NCI-H524 (cell line): ENCODE measurements at regions not wholly inside any gene's neighbourhood (a gene's known extent, or its start where the extent isn't known, plus 50 kb on each side); places are given as distances from the start of the nearest gene placed in this dataset.
"Not testable (repeated sequence)": the region's sequence is repeated elsewhere in the genome, so short reads cannot be mapped to it uniquely, and the experiment has no call there.

Experiments used
- DNase-seq, 2 experiments: peaks; one replicate each; lab custom pipeline; 2025; lab: John Stamatoyannopoulos, UW

DNA sequence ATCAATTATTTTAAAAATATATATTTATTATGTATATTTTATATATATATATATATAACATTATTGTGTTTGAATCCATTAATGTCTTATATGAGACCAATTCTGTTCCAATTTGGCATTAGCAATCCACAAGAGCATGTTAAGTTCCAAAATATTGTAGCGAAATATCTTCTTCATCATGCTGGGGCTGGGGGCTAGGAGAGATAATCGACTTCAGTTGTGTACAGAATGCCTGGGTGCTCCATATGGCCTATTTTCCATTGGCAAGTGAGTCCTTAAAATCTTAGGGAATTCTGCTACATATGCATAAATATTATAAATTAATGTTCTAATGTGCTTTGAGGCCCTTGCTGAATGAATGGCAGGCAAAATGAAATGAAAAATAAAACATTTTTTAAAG, 117.7 kb downstream of the PCDH7 start:
- DNase-seq: no peak

DNA sequence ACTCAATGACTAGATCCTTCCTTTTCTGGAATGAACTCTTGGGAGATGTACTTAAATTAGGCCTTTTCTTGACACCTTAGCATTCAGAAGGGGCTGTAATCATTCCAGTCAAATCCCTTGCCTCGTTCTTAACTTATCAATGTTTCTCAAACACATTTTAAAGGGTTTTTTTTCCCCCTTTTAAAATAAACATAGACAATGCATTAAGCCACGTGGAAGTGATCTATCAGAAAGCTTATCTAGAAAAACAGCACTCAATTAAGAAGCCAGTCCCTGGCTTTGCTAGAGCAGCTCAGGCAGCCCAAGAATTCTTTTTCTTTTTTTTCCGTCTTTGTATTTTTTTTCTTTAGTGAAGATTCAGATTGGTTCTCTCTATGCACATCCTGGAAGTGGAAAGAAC, 118.2 kb downstream of the PCDH7 start:
- no peak for DNase-seq

DNA sequence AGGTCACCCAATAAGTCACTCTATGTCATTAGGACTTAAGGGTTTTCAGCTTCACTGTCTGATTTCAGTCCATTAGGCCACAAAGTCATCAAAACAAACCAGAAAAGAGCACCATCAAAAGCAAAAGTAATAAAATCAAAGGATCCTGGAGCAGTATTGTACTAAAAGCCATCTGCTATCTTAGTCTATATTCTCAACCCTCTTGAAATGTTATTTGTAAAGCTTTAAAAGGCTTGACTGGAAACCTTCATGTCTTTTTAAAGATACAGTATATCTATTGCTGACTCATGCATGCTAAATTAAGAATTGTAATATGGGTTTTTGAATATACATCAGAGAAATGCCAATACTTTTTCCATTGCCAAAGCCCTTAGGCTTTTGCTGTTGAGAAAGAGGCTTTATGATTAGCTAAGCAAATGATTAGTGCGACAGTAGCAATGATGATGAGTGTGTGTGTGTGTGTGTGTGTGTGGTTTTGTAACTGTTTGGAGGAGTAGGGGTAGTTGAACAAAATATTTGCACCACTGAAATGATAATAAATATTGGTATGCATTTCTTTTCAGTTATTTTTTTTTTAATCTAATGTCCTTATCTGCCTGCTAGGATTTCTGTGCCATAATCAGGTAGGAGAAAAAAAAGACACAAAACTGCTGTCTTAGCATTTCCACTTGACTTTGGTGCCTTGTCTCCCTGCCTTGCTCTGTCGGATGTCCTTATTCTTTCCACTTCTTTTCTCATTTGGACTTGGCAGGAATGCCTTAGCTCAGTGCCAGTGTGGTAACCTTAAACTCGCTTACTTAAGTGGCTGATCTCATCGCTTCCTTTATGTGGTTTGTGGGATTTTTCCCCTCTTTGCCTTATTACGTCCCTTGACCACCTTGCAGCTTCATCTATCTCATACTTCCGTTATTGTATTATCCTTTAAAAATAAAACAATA, 119.7 kb downstream of the PCDH7 start:
- DNase-seq: no peak

DNA sequence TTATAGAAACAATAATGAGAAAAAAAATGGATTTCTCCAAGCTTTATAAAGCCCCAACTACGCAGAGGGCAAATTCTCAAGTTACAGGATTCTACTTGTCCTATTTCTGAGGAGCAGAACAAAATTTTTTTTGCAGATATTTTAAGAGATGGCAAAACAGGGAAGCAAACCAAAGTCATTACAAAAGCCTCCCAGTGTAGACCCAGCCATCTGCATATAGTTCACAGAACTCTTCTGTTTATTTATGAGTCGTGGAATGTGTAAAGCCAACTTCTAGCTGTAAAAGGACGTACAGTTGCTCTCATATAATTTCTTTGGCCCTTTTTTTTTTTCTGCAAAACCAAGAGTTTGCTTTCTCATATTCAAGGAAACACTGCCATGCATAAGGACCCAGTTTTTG, 120.4 kb downstream of the PCDH7 start:
- no peak for DNase-seq

DNA sequence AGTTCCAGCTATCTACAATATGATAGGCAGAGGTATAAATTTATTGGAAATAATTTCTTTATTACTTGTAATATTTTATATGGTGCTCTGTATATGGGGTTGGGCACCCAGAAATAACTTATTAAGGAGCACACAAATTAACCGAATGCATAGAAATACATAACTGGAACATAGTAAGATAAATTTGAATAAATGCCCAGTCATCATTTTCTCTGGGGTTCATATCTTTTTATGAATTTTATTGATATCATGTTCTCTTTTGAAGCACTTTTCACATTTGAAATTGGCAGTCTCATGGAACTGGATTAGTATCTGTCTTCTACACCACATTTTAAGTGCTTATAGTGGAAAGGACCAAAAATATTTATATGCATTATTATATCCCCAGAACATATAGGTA, 122.0 kb downstream of the PCDH7 start:
- DNase-seq: no peak

DNA sequence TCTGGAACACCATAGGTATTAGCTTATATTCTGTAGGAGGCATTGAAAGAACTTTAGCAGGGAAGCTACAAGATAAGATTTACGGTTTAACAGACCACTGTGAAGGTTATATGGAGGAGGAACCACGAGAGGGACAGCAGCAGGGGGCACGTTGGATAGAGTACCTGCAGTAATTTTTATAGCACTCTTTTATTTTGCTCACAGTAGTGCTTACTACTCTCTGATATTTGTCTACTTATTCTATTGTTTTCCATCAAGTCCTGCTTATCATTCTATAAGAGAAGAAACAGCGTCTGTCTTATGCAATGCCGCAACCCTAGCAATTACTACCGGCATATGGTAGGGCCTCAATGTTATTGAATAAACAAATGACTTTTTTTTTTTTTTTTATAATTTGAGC, 122.5 kb downstream of the PCDH7 start:
- no peak for DNase-seq

DNA sequence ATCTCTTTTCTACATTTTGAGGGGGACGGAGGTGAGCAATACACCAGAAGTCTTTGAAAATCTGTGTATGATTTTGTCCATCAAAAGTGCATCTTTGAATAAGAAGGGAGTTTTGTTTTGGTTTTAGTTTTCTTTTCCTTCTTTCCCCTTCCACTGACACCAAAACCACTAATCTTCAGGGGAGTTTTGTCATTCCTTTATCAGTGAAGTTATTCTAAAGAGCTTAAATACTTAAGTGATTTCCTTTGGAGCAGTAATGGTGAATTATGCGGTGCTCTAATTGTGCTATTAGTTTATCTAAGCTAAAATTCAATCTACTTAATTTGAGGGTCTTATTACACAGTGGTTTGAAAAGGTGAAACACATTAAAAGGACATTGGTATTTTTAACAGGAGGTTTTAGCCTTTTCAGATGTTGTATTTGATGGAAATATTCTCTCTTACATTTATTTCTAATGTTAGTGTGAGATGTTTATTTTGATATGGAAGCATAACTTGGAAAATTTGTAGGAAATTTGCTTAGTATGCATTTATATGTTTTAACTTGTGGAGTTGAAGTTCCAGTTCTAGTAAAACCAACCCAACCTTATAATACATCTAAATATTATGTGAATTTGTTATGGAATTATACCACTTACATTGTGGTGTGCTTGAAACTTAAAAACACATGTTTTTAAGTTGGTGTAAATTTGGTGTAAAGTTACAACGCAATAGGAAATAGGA, 124.9 kb downstream of the PCDH7 start:
- no peak for DNase-seq

DNA sequence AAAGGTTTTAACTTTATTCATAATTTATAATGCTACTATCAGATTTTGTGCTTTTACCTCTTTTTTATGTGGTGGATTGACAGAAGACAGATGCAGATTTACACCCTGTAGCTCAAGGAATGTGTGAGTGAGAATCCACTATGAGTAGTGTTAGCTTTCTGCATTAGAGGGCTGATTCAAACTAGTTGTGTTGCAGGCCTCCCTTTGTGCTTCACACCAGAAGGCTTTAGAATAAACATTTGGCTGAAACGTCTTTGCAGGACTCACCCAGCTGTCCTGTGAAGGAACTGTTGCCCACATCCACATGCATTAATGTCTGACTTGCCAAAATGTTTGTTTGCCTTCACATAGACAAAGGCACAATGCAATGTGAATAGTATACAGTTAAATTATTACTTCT, 127.0 kb downstream of the PCDH7 start:
- DNase-seq: no peak

DNA sequence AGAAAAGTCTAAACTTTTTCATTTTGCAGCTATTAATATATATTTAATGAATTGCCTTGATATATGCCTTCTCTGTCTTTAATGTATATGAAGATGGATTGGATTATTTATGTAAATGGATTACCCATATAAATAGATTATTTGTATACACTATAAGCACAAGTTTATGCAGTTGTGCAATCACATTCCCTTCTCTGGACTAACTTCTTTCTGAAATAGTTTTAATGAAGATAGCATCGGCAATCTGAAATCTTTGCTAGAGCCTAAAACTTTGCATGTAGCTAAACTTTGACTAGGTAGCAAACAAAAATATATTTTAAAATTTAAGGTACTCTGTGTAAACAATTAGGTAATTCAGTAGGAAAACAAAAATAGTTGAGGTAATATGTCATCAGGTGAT, 127.8 kb downstream of the PCDH7 start:
- DNase-seq: no peak

DNA sequence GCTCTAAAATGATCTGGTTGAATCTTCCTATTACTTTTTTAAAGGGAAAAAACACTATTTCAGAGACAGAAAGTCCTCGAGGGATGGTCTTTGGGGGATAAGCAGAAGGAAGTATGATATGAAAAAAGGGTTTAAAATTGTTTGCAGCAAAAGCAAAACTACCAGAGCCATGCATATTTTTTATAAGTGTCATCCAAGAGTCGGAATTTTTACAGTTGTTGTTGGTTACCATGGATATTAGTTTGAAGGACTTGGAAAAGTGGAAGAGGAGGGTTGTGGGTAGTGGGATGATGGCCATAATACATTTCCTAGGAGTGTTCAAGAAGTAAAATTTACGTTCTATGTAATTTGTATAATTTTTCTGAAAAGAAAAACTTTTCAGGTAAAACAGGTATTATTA, 134.4 kb downstream of the PCDH7 start:
- no peak for DNase-seq

DNA sequence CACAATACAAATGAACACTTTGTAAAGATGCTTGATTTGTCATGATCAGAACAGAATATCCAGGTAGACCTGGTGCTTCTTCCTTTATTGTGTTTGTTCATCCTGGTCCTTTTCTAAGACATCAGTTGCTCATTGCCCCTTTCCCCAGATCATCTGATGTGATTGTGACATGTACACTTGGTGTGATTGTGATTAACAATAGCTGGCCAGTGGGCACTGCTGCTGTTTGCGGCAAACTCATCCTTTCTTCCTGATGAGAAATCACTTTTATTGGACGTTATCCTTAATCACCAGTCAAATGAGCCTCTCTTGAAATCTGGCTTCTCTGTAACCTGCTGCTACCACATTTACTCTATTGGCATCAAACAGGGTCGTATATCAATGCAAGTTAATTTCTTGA, 135.1 kb downstream of the PCDH7 start:
- no peak for DNase-seq

DNA sequence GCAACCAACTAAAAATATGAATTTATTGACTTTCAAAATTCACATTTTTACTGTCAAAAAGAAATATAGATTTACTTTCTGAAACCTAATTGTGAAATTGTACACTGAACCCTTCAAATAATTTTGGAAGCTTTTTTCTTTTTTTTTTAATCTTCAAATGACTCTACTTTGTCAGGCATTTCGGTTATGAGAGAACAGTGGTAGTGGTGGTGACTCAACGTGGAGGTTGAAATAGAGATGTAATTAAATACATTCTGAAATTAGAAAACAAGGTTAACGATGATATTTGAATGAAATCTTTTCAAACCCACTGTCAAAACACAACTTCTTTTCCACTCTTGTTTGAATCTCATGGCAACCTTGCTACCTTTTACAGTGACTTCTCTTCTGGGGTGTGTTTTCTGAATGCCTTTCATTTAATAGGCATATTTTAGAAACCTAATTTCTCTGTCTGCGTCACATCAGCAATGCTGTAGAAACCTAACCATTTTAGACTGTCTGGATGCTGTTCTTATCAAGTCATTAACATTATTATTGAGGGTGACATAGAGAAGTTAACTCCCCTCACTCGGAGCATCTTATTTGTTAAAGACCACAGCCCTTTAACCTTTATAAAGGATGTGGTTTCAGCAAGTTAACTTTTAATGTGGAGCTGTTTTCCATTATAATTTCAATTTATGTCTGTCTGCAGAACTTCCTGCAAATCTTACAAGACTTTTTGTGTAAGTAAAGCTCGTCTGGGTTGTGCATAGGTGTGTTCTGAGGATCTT, 136.8 kb downstream of the PCDH7 start:
- DNase-seq: no peak

DNA sequence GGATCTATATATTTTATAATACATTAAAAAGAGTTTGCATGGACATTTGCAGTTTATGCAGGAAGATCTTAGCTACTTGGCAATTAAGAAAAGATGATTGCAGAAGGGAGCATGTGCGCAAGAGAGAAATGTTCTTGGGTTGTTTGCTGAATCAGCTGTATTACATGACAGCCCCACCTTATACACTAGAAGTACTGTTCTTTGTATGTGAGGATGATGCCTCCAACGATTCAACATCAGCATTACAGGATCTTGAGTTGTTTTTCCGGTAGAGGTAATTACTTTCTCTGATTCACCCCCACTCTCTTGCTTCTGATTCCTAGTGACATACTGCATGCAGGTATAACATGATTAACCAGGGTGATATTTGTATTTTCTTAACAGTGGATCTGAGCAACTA, 140.8 kb downstream of the PCDH7 start:
- no peak for DNase-seq

DNA sequence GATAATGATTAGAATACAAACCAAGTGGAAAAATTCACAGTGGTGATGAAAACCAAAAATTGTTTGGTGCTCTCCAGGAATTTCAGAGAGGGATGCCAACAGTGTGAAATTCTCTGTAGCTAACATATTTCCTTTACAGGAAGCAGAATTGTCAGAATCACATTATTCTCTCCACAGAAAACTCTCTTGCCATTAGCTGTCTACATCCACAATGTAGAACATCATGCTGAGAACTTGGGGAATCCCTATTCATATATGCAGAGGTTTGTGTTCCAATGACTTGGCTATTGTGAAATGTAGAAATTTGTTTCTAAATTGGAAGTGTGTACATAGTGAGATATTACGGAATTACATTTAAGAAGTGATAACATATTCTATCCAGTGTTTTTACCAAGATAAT, 142.0 kb downstream of the PCDH7 start:
- no peak for DNase-seq

DNA sequence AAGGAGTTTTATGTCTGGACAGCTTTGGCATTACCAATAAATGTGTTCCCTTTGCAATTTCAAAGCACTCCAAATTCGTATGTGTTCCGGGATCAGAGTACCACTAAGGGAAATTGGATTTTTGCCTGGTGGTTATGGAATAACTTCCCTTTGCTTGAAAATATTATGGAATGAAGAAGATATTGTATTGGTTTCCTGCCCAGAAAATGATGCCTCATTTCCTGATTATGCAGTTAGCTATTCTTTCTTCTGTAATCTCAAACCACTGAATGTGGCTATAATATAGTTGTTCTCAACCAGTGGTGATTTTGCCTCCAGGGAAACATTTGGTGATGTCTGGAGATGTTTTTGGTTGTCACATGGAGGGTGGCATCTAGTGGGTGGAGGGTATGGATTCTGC, 142.9 kb downstream of the PCDH7 start:
- no peak for DNase-seq

DNA sequence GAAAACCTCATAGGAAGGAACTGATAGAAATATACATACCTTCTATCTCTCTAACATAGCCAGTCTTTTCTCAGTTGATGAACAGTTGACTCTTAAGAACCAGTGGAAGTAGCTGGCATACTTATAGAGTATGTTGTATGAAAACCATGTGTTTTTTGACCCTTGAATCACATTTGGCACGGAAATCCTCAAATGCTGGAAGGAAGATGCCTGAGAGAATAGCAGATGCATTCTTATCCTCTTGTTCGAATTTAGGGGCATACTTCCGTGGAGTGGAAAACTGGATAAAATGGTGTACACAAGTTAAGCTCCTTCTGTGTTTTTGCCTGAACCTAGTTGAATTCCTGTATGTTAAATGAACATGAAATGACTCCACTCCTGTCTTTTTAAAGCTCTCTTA, 145.5 kb downstream of the PCDH7 start:
- DNase-seq: no peak

DNA sequence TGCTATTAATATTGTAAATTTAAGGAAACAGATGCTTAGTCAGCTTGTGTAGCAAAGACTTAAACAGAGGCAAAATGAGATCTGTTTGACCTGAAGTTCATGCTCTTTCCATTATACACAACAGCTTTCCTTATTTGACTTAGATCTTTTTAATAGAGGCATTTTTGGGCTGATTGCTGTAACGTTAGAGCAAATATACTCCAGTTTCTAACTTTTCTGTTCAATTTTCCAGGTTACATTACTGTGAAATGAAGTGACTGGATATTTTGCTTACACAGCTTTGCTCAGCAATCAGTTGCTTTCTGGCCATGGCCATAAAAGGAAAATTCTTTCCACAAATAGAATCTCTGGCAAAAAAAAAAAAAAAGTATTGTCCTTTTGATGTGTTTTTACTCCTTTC, 146.2 kb downstream of the PCDH7 start:
- DNase-seq: no peak

DNA sequence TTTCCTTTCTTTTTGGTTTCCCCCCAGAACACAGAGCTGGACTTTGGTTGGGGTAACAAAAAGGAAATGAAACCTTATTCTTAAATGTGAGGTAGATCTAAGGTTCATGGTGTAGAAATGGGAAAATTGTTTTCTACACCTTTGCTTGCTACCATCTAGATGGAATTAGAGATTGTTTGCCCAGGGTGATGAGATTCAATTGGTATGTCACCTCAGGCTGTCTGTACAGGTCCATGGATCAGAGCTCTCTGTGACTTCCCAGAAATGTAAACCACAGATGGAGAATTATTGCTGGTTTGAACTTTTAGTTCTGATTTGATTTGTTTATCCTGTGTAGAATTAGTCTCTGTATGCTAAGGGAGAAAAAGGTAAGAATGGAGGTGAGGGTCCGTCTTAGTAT, 146.7 kb downstream of the PCDH7 start:
- DNase-seq: no peak

DNA sequence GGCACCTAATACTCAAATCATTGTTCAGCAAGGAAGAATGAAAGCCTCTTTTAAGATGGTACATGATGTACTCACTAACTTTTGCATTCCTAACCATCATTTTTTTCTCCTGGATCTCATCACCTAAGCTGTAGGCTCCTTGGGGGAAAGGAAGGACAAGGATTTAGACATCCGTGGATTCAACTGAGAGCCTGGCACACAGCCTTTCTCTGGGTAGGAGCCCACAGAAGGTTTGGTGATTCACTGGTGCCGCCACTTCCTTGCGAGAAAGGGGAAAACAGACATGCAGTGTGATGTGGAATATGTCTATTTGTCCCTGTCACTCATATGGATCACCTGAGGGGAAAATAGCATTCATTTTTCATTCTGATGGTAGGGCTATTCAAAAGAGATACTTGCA, 147.3 kb downstream of the PCDH7 start:
- DNase-seq: no peak

DNA sequence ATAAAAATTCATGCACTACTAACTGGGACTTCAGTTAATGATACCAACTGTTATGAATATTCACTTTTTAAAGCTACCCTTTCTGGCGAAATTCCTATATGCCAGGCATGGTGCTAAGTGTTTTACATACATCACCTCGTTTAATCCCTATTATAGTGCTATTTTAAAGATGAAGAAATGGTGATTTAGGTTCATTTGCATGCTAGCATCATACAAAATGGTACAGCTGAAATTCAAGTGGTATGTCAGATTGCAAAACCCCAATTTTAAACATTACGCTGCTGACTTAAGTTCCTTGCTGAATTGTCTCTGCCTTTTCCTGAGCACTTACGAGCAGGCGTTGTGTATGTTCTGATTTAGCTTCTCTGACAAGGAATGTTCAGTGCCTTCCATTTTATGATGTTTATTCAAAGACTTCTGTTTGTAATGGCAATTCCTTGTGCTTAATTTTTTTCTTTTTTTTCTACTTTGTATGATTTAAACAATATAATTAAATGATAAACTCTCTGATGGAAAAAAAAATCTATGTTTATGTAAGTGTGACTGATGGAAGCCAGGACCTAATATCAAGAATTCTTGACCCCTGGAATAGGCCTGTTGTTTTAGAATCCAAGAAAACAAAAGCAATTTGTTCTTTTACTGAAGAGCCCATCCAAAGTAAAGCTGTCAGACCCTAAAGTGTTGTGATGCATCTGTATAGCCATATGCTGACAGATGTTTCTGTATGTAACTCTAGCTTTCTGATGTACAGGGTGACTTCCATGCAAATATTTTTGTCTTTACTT, 148.1 kb downstream of the PCDH7 start:
- DNase-seq: peak; percentile 33 to 77

DNA sequence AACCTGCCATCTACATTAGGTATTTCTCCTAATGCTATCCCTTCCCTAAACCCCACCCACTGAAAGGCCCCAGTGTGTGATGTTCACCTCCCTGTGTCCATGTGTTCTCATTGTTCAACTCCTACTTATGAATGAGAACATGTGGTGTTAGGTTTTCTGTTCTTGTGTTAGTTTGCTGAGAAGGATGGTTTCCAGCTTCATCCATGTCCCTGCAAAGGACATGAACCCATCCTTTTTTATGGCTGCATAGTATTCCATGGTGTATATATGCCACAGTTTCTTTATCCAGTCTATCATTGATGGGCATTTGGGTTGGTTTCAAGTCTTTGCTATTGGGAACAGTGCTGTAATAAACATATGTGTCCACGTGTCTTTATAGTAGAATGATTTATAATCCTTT, 149.2 kb downstream of the PCDH7 start:
- DNase-seq: not testable (repeated sequence)

DNA sequence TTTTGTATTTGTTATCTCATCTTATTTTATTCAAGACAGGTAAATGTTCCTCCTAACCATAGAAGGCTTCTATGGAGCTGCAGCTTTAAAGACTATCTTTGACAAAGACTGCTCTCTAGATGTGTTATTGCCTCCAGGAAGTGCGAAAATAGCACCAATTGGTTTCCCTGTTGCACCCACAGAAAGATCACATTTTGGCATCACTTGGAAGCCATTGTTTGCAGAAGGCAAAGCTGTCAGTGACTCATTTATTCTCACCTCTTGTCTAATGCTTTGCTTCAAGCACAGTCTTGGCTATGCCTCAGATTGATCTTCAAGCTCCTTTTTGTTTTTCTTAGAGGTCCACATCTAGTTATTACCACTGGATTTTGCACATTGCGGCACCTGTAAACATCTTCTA, 150.3 kb downstream of the PCDH7 start:
- no peak for DNase-seq
